ENCODE measurements at regions not wholly inside any gene's neighbourhood (a gene's known extent, or its start where the extent isn't known, plus 50 kb on each side); places are given as distances from the start of the nearest gene placed in this dataset.

DNA sequence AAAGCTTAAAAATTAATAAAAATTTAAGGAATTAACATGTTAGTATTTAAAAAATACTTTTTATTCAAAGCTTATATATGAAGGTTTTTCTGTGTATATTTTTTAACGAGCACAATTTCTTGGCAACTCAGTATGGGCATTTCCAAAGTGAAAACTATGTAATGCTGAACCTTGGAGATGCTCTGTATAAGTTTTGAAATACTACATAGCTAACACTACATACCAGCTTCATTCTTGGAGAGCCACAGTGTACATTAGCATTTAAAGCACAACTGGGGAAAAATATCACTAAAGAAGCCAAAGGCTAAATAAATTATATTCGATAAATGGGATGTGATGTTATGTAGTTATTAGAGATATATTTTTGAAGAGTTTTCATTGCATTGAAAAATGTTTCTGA lies 446.5 kb downstream of the CCDC85A start:
- TF ChIP-seq POLR2A (IDR thresholded peaks at IDR 0.05) = no peak
- TF ChIP-seq, protein P1, sequence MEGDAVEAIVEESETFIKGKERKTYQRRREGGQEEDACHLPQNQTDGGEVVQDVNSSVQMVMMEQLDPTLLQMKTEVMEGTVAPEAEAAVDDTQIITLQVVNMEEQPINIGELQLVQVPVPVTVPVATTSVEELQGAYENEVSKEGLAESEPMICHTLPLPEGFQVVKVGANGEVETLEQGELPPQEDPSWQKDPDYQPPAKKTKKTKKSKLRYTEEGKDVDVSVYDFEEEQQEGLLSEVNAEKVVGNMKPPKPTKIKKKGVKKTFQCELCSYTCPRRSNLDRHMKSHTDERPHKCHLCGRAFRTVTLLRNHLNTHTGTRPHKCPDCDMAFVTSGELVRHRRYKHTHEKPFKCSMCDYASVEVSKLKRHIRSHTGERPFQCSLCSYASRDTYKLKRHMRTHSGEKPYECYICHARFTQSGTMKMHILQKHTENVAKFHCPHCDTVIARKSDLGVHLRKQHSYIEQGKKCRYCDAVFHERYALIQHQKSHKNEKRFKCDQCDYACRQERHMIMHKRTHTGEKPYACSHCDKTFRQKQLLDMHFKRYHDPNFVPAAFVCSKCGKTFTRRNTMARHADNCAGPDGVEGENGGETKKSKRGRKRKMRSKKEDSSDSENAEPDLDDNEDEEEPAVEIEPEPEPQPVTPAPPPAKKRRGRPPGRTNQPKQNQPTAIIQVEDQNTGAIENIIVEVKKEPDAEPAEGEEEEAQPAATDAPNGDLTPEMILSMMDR (IDR thresholded peaks at IDR 0.05) = no peak
